GM19463 (cell line): ENCODE measurements at regions not wholly inside any gene's neighbourhood (a gene's known extent, or its start where the extent isn't known, plus 50 kb on each side); places are given as distances from the start of the nearest gene placed in this dataset.

Source experiments
- ATAC-seq: cut with Tn5 transposase; IDR thresholded peaks from one replicate; pipeline ENCODE4 v1.9.1; 2021; ENCODE audit warnings: mild to moderate bottlenecking, moderate library complexity; ENCODE audit not compliant: unreplicated experiment

DNA sequence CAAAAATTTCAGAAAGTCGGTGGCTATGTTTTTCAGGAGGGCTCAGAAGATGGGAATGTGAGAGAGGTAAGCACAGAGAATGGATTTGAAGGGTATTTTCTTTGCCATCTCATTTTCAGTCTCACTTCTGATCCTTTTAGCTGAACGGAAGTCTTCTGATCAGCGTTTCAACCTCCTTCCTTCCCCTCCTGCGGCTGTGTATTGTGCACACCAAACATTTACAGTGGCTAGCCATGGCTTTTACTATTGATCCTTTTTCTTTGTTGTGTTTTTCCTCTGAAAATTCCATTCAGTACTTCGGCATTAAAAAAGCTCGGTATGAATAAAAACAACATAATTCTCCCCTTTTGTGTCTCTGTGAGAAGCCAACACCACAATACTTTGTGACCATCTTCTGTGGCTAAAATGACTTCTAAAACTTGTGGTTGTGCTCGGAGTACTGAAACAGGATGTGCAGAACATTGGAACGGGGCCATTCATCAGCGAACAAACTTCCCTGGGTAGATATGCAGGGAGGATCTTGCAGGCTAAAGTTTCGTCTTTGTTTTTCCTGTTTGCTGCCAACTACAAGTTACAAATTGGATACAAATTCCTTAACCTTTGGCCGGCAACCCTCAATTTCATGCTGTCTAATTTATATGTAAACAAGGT, 260.8 kb upstream of the FAM98A start:
- no peak for ATAC-seq

DNA sequence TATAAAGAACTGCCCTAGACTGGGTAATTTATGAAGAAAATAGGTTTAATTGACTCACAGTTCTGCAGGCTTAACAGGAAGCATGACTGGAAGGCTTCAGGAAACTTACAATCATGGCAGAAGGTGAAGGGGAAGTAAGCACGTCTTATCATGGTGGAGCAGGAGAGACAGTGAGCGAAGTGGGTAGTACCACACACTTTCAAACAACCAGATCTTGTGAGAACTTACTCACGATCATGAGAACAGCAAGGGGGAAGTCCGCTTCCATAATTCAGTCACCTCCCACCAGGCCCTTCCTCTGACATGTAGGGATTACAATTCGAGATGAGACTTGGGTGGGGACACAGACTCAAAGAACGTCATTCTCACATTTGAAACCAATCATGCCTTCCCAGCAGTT, 260.1 kb upstream of the FAM98A start:
- ATAC-seq, result no peak

DNA sequence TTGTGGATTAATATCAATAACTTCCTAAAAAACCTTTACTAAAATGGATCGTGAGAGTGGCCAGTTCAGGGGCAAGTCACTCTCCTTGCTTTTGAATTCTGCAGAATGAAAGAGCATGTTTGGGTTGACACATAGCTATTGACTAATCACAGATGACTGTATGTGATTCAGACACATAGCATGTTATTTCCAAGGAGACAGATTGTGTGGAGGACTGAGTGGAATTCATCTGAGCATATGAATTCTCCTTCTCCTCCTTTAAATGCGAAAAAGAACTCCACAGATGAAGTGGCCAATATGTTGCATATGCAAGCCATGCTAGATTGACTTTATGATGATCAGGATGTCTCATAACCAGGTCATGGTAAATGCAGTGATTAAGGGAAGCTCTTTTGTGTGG, 249.4 kb upstream of the FAM98A start:
- no peak for ATAC-seq

DNA sequence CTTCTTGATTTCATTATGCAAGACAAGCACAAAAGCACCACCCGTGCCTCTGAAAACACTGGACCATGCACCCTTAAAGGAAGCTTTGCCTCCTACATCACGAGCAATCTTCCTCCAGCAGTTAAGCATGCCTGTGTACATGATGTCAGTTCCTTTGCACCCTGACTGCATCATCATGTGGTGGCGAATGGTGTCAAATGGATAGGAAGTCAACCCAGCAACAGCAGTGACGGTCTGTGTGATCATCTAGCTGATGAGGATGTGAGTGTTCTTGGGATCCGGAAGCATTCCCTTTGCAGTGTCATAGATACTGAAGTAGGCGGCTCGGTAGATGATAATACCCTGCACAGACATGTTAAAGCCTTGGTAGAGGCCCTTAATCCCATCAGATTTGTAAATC, 240.7 kb upstream of the FAM98A start:
- ATAC-seq, result no peak

DNA sequence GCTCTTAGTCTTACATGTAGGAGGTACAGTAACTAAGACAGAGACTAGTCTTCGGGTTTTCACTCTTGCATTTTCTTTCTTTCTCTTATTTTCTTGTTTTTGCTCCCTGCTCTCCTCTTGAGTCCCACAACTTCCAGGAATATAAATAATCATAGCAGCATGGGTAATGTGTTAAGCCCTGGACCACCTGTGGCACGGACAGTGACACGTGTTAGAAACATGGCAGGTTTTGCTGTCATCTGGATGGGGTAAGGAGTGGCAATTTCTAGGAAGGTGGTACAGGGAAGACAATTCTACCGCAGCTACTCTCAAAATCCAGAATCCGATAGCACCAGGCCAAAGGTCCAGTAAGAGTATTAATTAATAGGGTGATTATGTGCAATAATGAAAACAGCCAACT, 237.5 kb upstream of the FAM98A start:
- ATAC-seq, result no peak

DNA sequence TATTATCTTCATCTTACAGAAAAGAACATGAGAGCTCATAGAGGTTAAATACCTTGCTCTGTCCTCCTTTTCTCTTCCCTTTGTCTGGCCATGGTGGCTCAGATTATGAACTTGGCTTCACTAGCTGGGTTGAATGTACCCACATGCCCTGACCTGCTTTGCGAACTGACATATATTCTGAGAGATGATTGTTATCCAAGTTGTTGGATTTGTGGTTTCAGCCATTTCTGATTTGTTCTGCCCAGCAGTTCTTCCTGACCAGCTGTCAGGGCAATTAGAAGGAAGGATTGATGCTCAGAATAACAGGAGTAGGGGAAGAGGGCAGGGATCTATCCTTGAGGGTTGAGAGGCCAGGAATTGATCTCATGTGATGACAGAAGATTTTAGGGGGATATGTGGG, 236.8 kb upstream of the FAM98A start:
- ATAC-seq, result no peak

DNA sequence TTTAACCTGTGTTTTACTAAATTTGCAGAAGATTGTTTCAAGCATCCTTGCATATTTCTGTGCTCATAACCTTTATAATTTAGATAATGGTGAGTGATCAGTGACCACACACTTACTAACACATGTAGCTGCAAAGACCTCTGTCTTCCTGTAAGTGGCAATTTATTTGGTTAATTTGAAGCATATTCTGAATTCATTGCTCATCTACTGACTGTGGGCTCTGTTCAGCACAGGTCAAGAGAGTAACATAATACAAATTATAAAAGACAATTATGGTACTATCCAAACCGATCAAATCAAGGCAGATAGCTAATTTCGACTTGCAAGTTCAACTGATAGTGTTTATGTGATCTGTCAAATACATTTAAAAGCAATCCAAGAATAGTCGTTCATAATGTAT, 223.9 kb upstream of the FAM98A start:
- no peak for ATAC-seq

DNA sequence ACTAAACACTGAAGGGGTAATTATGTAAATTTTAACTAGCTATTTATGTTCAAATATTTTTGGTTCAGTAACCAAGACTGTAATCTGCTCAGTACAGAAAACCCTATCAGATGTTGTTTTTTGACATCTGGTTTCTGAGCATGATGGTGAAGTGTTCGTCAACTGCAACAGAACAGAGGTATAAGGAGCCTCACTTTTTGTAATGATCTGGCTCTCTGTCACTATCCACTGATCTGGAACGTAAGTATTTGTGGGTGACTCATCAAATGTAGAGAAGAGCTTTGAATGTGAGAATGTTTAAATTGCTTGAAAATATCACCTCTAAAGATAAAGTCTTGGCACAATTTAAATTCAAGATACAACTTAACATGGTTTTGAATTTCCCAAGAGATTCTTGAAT, 213.6 kb upstream of the FAM98A start:
- ATAC-seq, result no peak

DNA sequence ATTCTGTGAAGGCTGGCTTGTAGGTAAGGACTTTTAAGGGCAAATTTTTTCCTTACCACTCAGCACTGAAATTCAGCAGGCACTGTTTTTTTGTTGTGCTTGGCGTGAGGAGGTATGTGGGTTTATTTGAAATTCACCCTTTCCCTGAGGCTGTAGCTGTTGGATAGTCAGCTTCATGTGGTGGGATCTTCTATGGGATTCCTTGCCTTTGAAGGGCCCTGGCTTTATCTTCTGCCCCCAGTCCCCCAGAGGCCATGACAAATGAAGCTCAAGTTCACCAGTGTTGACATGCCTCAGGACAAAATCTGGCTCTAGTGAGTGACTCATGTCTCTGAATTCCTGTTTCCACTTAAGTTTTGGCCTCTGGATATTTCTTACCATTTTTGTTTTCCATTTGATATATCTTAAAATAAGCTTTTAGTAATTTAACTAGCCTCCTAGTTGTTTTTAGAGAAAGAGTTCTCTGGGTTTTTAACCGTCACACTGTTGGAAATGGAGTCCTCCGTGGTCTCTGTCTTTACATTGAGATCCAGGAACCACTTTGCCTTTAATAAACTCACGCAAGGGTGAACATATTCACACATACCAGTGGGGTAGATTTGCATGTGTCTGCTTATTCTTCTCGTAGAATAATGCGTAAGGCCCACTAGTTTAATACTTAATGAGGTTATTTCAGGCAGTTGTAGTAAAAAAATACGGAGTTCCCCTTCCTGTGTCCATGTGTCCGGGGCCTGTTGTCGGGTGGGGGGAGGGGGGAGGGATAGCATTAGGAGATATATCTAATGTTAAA, 211.1 kb upstream of the FAM98A start:
- ATAC-seq, result no peak

DNA sequence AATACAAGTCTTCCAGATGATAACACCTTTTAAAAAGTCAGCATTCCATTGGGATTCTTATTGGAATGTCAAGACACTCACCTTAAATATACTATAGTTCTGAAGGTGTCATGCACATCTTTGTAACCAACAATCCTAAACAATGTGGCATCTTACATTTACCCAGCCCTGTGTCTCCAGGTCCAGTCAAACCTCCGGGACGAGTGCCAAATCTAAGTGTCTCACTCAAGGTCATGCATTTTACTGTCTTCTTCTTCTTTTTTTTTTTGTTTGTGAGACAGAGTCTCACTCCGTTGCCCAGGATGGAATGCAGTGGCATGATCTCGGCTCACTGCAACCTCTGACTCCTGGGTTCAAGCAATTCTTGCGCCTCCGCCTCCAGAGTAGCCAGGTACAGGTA, 206.9 kb upstream of the FAM98A start:
- ATAC-seq, result no peak

DNA sequence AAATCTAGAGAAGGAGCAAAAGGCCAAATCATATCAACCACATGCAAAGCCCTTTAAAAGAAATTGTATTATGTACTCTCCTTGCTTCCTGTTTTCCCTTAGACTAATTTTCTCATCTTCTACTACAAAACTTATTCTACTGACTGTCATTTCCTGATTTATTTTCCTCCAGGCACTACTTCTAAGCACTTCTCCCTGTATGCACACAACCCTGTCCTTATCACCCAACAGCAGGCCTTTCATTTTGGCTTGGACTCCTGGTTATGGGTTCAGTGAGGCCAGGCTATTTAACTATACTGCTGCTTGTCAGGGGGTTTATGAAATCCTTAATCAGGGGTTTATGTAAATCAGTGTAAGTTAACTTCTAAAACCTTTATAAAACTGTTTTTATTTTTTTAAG, 205.1 kb upstream of the FAM98A start:
- no peak for ATAC-seq

DNA sequence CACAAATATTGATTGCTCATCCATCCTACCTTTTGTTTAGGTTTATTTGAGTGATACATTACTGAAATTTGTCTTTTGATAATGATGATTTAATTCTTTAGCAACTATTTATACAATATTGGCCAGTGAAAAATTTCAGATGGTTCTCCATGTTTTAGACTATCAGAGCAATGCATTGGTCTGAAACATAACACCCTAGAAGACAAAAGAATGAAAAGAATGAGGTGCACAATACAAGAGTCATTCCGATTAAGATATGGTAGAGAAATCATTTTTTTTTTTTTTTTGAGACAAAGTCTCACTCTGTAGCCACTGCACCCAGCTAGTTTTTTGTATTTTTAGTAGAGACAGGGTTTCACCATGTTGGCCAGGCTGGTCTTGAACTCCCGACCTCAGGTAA, 197.4 kb upstream of the FAM98A start:
- ATAC-seq, result no peak

DNA sequence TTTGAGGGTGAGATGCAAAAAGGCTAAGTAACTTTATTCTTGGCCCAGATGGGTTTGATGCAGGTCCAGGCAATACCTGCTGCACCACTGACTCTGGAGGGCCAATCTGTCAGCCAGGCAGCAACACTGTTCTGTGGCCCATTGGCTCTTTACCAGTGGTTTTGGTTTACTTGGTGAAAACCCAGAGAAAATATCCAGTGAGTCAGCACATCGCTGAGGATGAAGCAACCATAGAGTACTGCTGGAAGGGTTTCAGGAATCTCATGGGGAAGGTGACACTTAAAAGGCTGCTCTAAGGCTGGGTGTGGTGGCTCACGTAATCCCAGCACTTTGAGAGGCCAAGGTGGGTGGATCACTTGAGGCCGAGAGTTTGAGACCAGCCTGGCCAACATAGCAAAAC, 192.5 kb upstream of the FAM98A start:
- ATAC-seq, result no peak

DNA sequence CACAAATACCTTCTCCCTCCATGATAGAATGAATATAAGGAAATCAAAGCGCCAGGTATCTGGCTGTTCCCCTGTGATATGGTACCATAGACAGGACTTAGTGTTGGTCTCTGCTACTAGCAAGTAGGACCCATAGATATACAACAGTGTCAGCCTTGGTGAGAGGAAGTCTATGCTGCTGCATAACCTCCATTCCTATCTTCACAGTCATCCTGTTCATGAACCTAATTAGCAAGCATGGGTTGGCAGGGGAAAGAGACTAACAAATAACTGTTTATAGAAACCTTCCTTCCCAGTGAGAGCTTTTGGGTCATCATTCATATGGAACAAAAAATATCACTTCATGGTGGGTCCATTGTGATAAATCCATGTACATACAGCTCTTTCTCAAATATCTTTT, 188.9 kb upstream of the FAM98A start:
- no peak for ATAC-seq

DNA sequence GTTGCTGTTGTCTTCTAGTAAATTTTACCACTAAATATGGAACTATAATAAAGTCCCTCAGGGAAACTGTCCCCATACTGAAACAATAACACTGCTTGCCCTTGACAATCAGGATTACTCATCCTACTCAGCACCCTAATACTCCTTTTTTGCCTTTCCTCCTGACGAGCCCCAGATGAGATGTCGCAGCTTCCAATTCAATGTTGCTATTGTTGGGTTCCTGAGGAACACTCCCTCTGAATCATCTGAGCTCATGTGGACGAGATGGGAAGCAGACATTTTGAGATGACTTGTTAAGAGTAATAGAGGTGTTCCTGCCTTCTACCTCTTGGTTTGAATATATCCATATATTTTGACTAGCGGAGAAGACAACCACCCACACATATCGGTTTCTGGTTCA, 187.8 kb upstream of the FAM98A start:
- no peak for ATAC-seq

DNA sequence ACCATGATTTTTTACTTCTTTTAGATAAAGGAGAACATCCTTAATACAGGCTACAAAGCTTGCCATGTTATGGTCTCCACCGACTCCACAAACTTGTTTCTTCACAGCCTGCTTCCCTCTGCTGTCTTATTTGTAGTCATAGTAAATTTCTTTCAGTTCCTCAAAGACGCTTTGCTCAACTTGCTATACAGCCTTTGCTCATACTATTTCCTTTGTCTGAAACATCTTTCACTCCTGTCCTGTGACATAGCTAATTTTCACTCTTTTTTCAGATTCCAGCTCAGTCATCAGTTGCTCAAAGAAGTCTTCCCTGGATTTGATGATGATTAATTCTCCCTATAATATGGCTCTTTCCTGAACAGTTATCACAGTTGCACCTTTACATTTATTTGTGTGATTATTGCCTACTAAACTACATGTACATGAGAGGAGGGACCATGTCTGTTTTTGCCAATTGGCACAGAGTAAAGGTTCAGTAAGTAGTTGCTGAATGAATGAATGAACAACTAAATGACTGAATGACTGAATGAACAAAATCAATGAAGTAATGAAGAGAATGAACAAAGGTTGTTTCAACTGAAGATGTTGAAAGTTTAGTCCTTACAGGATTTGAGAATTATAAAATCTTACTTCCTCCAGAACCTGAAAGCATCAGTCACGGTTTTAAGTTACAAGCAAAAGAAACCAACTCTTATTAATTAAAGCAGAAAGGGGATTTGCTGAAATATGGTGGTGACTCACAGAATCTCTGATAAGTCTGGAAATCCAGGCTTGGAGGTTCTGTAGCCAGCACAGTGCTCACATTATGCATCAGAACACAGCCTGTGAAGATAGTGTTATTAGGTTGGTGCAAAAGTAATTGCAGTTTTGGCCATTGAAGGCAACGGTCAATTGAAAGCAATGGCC, 186.4 kb upstream of the FAM98A start:
- ATAC-seq, result peak; percentile 81

DNA sequence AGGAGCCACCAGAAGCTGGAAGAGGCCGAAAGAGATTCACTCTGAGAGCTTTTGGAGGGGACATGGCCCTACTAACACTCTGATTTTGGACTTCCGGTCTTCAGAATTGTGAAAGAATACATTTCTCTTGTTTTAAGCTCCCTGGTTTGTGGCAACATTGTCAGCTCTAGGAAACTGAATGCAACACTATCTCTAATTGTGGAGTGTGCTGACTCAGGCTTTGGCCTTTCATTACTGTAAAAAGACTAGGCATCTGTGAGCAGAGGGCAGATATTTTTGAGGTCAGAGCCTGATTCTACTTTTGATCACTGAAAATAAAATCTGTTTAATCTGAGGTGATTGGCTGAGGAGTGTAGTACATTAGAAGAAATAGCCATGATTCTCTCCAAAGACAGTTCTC, 185.4 kb upstream of the FAM98A start:
- no peak for ATAC-seq

DNA sequence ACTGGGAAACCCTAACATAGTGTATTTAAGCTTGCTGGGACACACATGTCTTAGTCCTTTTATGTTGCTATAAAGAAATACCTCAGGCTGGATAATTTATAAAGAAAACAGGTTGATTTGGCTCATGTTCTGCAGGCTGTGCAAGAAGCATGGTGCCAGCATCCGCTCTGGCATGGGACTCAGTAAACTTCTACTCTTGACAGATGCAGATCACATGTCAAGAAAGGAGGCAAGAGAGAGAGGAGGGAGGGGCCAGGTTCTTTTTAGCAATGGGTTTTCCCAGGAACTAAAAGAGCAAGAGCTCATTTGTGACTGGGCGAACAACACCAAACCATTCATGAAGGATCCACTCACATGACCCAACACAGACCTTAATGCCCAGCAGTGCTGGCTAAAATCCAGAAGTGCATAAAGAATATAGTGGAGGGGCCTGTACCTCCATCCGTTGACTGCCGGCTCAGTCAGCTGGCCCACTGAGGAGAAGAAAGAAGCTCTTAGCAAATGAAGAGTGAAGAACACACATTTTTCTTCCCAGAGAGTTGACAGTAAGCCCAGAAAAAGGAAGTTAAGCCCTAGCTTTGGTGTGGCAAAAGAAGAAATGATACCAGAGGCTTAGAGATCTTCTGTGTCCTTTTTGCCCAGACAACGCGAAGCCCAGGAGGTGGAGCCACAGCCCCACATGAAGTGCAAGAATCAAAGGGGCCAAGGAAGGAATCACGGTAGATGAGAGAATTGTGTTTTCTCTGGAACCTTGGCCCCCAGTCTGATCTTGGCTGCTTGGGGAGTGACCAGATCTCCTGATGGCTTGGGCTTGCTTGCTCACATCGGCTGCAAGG, 183.5 kb upstream of the FAM98A start:
- no peak for ATAC-seq

DNA sequence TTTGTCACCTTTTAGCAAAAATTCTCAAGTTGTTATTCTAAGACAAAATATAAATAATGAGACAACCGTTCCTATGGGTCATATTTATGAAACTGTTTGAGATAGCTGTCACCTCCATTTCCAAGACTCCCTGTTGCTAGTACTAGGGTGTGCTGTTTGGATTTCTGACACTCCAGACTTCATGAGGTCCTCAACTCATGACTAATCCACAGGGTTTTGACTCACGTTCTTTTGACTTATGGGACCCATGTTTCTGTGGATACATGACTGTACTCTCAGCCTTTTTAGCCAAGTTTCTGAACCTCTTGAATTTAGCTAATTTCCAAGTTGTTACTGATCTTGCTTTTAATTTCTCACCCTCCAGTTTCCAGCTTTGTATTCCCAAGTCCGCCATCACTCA, 178.7 kb upstream of the FAM98A start:
- no peak for ATAC-seq

DNA sequence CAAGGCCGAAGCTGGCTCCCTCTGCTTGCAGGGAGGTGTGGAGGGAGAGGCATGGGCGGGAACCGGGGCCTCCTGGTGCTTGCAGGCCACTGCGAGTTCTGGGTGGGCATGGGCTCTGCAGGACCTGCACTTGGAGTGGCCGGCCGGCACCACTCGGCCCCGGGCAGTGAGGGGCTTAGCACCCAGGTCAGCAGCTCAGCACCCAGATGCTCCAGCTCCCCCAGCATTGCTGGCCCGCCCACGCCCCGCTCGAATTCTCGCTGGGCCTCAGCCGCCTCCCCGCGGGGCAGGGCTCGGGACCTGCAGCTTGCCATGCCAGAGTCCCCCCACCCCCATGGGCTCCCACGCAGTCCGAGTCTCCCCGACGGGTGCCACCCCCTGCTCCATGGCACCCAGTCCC, 176.2 kb upstream of the FAM98A start:
- ATAC-seq, result no peak

DNA sequence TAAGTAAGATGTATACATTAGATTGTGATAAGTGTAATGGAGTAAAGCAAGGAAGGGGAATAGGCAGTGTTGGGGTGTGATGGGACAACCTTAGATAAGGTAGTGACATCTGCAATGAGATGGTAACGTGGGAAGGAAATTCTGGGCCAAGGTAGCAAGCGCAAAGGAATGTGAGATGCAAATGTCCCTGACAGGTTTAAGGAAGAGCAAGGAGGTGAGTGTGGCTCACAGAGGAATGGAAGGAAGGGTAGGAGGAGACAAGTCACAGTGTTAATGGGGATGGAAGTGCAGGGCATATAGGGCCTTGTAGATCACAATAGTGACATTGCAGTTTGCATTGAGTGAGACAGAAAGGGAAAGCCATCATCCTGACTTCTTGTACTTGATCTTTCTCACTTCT, 170.9 kb upstream of the FAM98A start:
- ATAC-seq, result no peak
